HG03175 (cell line): ENCODE measurements at regions not wholly inside any gene's neighbourhood (a gene's known extent, or its start where the extent isn't known, plus 50 kb on each side); places are given as distances from the start of the nearest gene placed in this dataset.
A peak's percentile ranks its signal among the peaks of the same experiment; 100 is the strongest.

ENCODE experiments used
- ATAC-seq: cut with Tn5 transposase; IDR thresholded peaks from one replicate; pipeline ENCODE4 v1.9.1; 2021; ENCODE audit warnings: mild to moderate bottlenecking, moderate library complexity; ENCODE audit not compliant: unreplicated experiment

DNA sequence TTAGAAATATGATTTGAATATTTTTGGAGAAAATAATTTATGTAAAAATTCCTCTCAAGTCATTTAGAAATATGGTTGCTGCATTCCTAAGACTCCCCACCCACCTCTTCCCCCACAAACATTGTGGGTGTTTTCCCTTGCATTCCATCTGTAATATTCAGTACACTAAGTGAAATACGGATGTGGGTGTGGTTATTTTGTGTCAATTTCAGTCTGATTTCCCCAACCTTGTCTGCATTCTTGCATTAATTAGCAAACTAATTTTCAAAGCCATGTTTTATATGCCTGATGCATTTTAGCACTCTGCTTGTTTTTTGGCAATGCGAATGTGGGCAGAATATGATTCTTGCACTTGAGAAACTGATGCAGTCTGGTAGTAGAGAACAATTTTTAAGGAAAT, 408.3 kb upstream of the RGMA start:
- no peak for ATAC-seq

DNA sequence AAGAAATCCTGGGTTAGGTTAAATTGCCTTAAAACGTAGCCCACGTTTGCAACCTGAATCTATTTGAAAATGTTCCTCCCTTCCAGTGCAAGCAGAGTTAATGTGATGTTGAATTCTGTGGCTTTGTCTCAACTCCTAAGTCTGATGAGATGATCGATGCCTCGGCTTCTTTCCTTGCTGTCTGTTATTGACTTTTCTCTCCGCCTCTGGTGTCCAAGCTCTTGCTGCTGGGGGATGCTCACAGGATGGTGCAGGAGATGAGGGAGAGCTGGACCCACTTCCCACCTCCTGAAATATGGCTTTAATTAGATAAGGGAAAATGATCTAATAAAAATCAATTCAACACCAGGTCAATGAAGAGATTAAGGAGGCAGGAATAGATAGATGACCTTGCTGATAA, 407.9 kb upstream of the RGMA start:
- ATAC-seq: no peak

DNA sequence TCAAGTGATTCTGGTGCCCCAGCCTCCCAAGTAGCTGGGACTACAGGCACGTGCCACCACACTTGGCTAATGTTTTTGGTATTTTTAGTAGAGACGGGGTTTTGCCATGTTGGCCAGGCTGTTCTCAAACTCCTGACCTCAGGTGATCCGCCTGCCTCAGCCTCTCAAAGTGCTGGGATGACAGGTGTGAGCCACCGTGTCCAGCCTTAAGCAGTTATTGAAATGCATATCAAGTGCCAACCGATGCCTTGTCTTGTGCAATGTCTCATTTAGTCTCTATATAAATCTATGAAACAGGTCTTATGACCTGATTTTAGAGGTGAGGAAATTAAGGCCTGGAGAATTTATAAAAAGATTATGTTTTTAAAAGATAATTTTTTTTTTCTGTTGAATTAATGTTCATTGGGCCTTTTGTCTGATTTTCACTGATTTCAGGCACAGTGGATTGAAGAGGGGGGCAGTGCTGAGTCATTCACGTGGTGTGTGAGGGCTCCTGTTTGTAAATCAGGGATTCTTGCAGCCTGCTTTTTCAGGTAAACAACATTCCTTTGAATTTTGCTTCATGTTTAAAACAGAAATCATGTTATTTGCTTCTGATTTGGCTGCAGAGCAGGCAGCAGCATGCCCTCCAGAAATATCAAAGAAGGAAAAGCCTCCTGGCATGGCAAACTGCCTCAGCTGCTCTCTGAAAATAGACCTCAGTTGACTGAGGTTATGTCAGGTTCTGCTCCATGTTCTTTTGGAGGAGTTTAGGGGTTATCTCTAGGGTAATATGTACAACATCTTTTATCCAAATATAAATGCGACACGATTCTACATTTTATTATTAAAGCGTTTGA, 407.0 kb upstream of the RGMA start:
- ATAC-seq: no peak

DNA sequence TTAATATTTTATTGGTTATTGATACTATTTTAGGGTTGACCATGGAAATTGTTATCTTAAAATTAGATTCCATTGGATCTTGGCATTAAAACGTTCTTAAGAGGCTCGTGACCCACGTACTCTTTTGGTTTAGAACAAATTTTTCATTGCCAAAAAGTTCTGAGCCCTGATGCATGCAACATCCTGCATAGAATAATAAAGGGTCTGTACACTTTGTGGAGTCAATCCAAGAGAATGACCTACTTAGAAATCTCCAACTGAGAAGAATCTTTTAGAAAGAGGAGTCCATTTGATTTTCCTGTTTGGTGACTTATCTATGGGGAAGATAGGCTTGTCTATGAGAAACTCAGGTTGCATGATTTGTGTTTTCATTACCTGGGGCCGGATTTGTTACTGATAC, 404.2 kb upstream of the RGMA start:
- ATAC-seq: no peak

DNA sequence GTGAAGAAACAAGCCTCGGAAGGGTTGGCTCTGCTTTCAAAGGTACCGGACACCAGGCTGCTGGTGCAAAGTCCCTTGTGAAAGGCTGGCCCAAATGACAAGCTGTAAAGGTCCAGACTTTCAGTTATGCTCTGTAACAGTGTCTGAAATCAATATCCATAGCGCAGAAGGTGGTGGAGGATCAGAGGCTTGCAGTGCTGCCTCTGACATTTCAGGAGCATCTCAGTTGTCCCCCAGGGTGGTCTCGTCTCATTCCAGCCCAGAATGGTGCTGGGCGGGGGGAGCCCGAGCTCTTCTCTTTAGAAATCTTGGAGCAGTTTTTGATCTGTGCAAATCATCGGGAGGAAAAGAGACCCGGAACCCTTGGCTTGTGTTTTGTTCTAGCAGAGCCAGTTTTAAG, 402.3 kb upstream of the RGMA start:
- ATAC-seq: no peak

DNA sequence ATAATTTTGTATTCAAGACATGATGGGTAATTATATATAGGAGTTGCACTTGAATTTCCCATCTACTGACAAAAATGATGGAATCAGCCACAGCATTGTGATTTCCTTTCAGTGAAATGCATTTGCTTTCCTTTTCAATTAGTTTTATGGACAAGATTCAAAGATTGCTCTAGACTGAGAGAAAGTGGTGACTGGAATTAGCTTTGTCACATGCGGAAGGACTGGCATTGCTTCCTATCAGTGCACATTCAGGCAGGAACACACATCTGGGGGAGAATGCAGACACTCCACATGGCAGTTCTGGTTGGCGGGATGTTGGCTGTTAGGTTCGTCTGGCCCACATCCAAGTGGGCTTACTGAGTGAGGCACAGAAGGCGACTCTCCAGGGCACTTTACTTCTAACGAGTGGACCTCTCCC, 399.3 kb upstream of the RGMA start:
- ATAC-seq: no peak

DNA sequence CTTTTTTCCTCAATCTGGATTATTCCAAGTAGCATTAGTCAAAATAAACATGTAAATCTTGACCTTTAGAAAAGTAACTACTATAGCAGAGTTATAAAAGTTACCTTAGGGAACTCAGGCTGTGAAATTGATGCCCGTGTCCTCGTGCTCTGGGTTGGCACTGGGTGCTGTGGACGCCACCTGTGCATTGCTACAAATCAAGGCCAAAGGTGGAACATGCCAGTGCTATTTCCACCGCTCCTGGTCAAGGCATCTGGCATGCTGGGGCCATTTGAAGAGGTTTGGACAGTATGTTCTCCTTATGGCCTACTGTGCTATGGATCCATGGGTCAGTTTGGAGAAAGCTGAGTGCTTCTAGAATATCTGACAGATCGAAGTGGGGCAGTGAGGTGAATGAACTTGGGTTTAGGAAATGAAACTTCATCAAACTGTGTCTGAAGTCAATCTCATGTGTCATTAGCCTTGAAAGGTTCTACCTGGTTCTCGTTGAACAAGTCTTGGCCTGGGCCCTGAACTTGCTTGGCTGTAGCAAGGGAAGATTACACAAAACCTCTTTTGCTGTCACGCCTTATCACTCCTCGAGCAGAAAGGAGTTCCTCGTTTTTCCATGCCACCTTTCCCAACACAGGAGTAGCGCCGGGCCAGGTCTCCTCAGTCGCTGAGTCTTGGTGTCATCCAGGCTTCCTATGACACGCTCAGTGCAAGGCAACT, 397.6 kb upstream of the RGMA start:
- no peak for ATAC-seq

DNA sequence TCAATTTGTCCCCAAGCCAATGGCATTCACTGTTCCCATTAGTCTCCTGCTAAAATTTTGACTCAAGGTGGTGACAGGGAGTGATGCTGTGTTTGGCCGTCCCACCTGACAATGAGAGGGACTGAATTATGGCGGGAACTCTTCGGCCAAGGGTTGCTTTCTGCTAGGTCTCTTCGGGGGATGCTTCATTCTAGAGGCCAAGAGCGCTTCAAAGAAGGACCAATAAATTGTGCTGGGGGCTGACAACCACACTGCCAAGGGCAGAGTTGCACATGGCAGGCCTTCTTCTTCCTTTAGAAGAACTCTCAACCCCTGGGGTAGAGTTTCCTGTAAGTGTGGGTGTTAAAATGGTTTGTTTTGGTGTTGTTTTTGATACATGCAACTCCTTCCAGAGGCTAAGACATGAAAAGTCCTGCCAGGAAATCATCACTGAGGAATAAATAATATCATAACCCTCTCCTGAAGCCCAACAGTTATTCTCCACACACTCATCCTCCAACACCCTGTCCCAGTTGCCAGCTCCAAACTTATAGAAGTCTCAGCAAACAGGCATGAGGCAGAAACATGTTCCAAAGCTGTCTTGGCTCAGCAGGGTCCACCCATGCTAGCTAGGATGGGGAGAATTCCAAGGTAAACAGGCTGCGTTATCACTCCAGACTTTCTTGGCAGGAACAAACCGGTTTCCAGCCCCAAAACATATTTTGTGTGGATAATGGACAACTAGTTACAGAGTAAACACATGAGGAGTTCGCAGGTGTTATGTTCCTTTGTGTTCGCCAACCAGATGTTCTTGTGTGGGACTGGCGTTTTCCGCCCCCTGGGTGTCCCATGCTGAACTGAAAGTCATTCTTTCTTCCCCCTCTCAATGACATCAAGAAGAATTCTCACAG, 396.7 kb upstream of the RGMA start:
- ATAC-seq: no peak

DNA sequence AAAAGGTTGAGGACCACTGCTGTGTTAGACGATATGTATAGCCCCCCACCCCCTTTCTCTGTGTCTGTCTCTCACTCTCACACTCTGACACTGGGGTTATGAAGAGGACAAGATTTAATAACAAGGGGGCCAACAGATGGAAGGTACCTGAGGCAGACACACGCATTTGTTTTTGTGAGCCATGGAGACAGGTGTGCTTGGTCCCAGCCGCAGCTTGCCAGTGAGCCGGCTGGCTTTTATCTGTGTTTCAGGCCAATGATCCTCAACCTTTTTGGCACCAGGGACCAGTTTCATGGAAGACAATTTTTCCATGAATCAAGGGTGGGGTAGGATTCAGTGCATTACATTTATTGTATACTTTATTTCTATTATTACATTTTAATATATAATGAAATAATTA, 394.9 kb upstream of the RGMA start:
- no peak for ATAC-seq

DNA sequence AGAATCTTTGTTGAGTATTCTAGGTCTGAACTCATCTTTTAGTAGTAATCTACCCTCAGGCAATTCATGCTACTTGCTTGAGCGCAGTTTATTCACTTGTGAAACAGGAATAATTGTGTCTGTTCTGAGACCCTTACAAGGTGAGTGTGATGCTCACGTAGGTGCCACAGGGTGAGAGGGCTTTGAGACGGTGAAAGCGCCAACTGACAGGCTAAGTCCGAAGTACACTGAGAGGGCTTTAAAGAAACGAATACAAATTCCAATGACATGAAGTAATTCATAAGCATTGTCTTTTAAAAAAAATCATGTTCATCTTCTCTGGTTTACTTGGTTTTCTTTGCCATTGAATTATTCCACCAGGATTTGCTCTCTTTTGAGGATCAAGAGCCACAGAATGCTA, 393.7 kb upstream of the RGMA start:
- ATAC-seq: no peak

DNA sequence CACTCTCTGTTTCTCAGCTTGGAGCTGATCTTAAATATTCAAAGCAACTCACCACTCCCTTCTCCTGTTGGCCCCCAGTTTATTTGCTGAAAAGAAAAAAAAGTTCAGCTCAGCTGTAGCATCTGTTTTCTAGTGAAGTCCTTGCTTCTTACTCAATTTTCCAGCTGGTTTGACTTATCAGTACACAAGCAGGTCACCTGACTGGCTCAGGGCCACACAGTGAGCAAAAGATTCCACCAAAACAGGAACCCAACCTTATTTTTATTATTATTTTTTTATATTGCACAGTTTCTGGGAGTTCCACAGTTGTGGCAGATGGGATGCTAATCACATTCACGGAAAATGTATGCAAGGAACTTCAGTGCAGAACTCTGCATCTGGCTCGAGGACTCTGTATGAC, 390.7 kb upstream of the RGMA start:
- no peak for ATAC-seq

DNA sequence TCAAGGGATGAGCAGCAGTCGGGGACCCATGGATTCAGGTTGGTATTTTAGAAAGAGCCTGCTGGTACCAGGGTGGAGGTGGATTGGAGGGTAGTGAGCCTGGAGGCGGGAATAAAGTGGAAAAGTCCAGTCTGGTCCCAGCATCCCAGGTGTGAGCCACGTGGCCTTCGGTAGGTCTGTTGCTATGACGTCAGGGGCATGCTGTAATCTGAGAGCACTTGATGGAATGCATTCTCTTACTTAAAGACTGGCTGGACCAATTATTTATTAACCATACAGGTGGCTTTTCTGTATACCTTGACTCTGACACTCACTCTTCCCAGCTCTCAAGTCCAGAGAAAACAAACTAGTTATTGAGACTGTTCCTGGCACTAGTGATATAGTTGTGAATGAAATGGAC, 389.9 kb upstream of the RGMA start:
- no peak for ATAC-seq

DNA sequence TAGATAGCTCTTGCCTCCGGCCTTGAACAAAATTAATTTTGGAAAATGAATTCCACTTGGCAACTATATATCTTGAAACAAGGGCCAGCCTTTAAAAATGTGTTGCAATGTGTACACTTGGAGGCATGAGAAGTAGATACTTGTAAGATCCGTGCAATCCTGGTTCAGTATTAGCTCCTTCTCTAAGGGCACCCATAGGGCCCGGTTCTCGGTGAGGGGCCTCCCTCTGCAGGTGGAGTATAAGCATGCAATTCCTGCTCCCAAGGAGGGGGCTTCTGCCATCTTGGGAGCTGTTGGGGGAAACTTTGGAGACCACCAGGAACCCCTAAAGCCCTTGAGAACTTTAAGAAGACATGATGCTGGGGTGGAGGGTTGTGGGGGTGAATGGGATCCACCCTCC, 388.7 kb upstream of the RGMA start:
- no peak for ATAC-seq

DNA sequence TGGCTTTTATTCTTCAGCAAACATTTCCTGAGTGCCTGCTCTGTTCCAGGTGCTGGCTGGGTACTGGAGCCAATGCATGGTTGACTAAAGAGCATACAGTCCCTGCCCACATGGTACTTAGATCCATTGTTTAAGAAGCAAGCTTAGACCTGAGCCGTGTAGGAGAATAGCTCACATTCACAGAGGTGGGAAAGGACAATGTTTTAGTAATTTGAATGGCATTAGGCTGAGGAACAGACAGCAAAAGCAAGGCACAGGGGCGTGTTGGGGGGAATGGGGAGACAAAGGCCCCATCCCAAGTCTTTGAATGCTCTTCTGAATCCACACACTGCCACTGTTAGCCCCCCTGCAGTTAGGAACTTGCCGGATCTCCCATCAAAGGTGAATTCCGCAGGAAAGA, 388.2 kb upstream of the RGMA start:
- no peak for ATAC-seq

DNA sequence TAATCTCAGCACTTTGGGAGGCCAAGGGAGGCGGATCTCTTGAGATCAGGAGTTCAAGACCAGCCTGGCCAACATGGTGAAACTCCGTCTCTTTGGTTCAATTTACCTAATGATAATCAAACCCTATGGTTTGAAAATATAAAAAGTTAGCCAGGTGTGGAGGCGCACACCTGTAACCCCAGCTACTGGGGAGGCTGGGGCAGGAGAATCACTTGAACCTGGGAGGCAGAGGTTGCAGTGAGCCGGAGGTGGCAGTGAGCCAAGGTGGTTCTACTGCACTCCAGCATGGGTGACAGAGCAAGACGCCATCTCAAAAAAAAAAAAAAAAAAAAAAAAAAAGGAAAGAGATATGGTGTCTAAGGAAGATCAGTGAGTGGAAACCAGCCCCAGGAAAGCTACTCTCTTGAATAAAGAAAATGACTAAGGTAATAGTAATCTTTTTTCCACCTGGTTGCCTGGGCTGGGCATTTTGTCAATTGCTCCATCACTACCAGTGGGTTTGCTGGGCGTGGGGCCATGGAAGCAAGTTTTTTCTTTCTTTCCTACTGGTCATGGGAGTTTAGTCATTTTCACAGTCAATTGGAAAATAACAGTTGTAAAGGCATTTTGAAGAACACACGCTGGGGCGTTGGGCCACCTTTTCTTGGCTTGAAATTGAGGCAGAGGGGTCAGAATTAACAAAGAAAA, 387.6 kb upstream of the RGMA start:
- ATAC-seq: no peak

DNA sequence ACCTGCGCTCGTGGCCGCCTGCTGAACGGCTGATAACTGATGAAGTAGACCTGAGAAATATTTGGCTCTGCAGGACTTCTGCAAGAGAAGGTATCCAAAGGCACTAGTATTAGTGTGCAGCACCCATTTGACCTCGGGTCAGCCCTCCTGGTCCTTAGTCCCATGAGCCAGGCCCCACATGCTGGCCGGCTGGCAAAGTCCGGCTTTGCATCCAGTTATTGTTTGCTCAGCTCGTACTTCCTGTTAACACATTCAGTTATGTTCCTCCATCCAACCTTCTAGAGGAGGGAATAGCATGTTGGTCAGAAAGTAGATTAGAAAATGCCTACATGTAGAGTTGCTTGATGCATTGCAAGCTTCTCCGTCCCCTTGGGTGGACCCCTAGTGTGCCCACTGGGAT, 385.7 kb upstream of the RGMA start:
- ATAC-seq: no peak

DNA sequence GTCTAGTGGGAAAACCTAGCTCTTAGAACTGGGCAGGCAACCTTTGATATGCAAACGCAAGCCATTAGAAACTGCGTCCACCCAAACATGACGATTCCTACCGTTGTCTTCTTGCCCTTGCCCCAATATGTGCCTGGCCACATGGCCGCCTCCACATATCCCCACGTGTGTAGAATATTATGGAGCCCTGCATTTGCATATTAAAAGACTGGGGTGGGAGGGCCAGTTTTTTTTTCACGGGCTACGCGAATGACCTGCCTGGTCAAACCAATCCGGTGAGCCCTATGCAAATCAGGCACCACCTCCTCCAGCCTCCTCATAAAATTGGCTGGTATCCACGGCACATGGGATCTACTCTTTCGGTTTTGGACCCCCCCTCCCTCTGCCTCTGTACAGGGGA, 381.0 kb upstream of the RGMA start:
- ATAC-seq: no peak

DNA sequence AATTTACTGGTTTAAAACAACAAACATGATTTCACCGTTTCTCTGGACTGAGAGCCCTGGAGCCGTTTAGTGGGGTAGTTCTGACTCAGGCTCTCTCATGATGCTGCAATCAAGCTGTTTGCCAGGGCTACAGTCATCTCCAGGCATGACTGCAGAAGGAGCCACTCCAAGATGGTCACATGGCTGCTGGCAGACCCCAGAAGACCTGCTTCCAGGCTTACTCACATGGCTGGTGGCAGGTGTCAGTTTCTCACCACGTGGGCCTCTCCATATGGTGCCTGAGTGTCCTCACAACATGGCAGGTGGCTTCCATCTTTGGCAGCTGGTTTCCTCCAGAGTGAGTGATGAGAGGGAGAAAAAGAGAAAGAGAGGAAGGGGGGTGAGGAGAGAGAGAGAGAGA, 378.3 kb upstream of the RGMA start:
- ATAC-seq: no peak

DNA sequence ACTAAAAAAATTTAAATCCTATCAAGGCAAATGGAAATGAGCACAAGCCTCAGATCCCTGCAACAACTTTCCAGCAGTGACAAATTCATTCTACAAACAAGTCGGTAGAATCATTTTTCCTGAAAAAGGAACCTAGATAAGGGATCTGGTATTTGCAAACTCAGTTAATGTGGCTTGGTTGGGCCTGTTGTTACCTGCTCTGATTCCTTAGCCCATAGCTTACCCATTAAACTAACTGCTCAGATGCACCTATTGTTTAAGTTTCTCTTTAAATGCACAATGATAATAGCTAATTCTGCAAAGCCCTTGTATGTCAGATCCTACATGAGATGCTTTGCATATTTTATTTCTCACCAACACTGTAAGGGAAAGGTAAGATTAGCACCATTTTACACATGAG, 377.4 kb upstream of the RGMA start:
- no peak for ATAC-seq

DNA sequence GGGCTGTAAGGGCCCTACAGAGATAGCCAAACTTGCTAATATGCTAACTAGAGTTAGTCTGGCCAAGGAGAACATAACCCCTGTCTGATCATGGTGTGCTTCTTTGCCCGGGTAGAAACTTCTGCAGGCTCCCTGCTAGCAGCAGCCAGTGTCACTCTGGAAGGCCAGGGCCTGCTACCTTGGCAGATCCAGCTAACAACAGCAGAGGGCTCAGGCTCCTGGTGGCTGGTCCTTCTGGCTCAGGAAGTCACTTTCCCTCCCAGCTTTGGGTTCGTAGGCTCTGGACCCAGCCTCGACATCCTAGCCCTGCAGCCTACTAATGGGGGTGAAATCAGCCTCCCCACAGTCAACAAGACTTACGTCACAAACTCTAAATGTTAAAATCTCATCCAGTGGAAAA, 373.7 kb upstream of the RGMA start:
- ATAC-seq: no peak

DNA sequence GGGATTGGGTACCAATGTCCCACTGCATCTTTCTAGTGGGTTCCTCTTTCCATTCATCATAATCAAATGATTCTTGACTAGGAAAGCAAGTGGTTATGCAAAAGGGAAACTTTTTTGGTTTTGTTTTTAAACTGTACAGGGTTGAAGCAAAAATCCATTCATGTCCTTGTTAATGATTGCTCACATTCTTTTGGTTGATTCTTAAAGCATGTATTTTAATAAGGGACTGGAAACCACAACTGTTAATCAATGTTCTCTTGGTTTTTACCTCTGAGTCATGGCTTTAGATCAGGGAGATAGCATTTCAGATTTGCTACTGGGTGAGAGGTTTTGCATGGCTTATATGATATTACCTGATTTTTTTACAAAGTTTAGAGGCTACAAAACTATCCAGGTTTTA, 371.7 kb upstream of the RGMA start:
- peak; percentile 84 for ATAC-seq
